HepG2 (cell line): ENCODE measurements at regions not wholly inside any gene's neighbourhood (a gene's known extent, or its start where the extent isn't known, plus 50 kb on each side); places are given as distances from the start of the nearest gene placed in this dataset.

Experiments used
- ATAC-seq: fragments of 200-7000 bp; cut with Tn5 transposase; 3 replicates; pipeline ENCODE4 v1.9.1; 2020; ENCODE audit warnings: mild to moderate bottlenecking, moderate library complexity
- BruUV-seq: library from RNA; stranded (reverse); fragments of 400-500 nt; replicated peaks from 2 replicates; lab custom pipeline; 2021; lab: Mats Ljungman, UMichigan
- CTCF ChIA-PET: fragments of 300-600 bp; formaldehyde crosslinking; extraction: SDS; loops from one replicate; lab custom pipeline; 2021; ENCODE audit warnings: low total read pairs, inconsistent platforms, low intra/inter-chr PET ratio; lab: Yijun Ruan, JAX
- POLR2A ChIA-PET: fragments of 350-600 bp; sonication (Branson Sonifier 250); formaldehyde crosslinking; loops from one replicate; lab custom pipeline; 2020; ENCODE audit warnings: antibody characterized with exemption, inconsistent platforms; lab: Yijun Ruan, JAX
- DNase-seq: peaks from one replicate; pipeline ENCODE4 v3.0.0-alpha.2; 2015; ENCODE audit warnings: low spot score
- FAIRE-seq: peaks from 3 replicates; lab custom pipeline; 2011; peaks lifted over from hg19 to GRCh38; lab: Jason Lieb, UNC
- H2AFZ ChIP-seq: one replicate; pipeline ENCODE4 v1.6.1; 2011; ENCODE audit warnings: low read length, inconsistent platforms
- H3K27ac ChIP-seq: fragments of 300-600 bp; 3 replicates; pipeline ENCODE4 v1.8.0; 2011; ENCODE audit warnings: mixed run types, mild to moderate bottlenecking, mixed read lengths, low read length, inconsistent platforms; ENCODE audit not compliant: insufficient read depth; ENCODE audit errors: extremely low read length
- H3K27me3 ChIP-seq, 2 experiments: fragments of 200-600 bp in 1 of 2; 2 replicates in 1 of 2; 3 replicates in 1 of 2; pipeline versions ENCODE4 v1.6.0 to v1.8.0; 2011; ENCODE audit warnings: low read length in 2 of 2, mild to moderate bottlenecking in 2 of 2, moderate library complexity in 2 of 2, inconsistent platforms in 1 of 2; ENCODE audit not compliant: insufficient read depth in 2 of 2, control insufficient read depth in 1 of 2
- H3K36me3 ChIP-seq, 2 experiments: fragments of 200-600 bp in 1 of 2; replicated peaks in 1 of 2; 2 replicates in 1 of 2; 3 replicates in 1 of 2; pipeline versions ENCODE4 v1.5.1 to v1.8.0; 2011; ENCODE audit warnings: low read length in 2 of 2, inconsistent platforms in 1 of 2; ENCODE audit not compliant: insufficient read depth in 2 of 2, control insufficient read depth in 1 of 2
- H3K4me1 ChIP-seq: 2 replicates; pipeline ENCODE4 v1.5.1; 2012; ENCODE audit warnings: low read length, inconsistent platforms; ENCODE audit not compliant: insufficient read depth
- H3K4me2 ChIP-seq: 2 replicates; pipeline ENCODE4 v1.6.0; 2011; ENCODE audit warnings: low read depth, low read length, inconsistent platforms
- H3K4me3 ChIP-seq, 3 experiments: fragments of 200-600 bp in 1 of 3; sonication (generic), shearing (Covaris generic) in 1 of 3; replicated peaks in 1 of 3; 2 replicates each; pipeline ENCODE4 v1.5.1; 2011 to 2016; ENCODE audit warnings: low read length in 3 of 3, inconsistent platforms in 2 of 3, low read depth in 2 of 3, mild to moderate bottlenecking in 2 of 3, control low read depth in 1 of 3, mixed read lengths in 1 of 3; ENCODE audit not compliant: insufficient read depth in 1 of 3
- H3K79me2 ChIP-seq: one replicate; pipeline ENCODE4 v1.6.1; 2011; ENCODE audit warnings: low read length, inconsistent platforms; ENCODE audit not compliant: insufficient read depth
- H3K9ac ChIP-seq: 2 replicates; pipeline ENCODE4 v1.6.0; 2011; ENCODE audit warnings: mild to moderate bottlenecking, low read depth, low read length, inconsistent platforms; ENCODE audit not compliant: insufficient read depth
- H3K9me3 ChIP-seq: 2 replicates; pipeline ENCODE4 v1.5.1; 2012; ENCODE audit warnings: mild to moderate bottlenecking, low read length
- H4K20me1 ChIP-seq: 2 replicates; pipeline ENCODE4 v1.6.0; 2011; ENCODE audit warnings: inconsistent platforms, mild to moderate bottlenecking, low read length, moderate library complexity; ENCODE audit not compliant: insufficient read depth
- GPN1 ChIP-seq: sonication (generic); formaldehyde crosslinking; IDR thresholded peaks from 2 replicates; pipeline ENCODE4 v1.5.1; 2020; ENCODE audit warnings: missing genetic modification reagents, borderline replicate concordance
- HNF4G ChIP-seq, 2 experiments: sonication (generic) in 1 of 2; formaldehyde crosslinking in 1 of 2; IDR thresholded peaks; 2 replicates each; pipeline versions ENCODE4 v1.4.0 to v1.6.1; 2011 to 2020; ENCODE audit warnings: borderline replicate concordance in 2 of 2, low read depth in 2 of 2, mild to moderate bottlenecking in 2 of 2, low read length in 1 of 2, missing genetic modification reagents in 1 of 2, moderate library complexity in 1 of 2
- MBD4 ChIP-seq: IDR thresholded peaks from 2 replicates; pipeline ENCODE4 v1.6.1; 2012; ENCODE audit warnings: low read length, inconsistent platforms, borderline replicate concordance
- NR3C1 ChIP-seq: sonication (generic); formaldehyde crosslinking; IDR thresholded peaks from 2 replicates; pipeline ENCODE4 v1.4.0; 2020; ENCODE audit warnings: missing genetic modification reagents
- PAWR ChIP-seq: sonication (generic); formaldehyde crosslinking; IDR thresholded peaks from 2 replicates; pipeline ENCODE4 v1.4.0; 2020; ENCODE audit warnings: missing genetic modification reagents, mild to moderate bottlenecking, borderline replicate concordance
- POLR2G ChIP-seq: fragments of 200-400 bp; formaldehyde crosslinking; IDR thresholded peaks from 2 replicates; pipeline ENCODE4 v1.6.1; 2018; ENCODE audit warnings: mild to moderate bottlenecking, low read depth, low read length, moderate library complexity
- ZBTB37 ChIP-seq: sonication (generic); formaldehyde crosslinking; IDR thresholded peaks from 2 replicates; pipeline ENCODE4 v1.4.0; 2020; ENCODE audit warnings: mild to moderate bottlenecking, missing genetic modification reagents
- ZBTB39 ChIP-seq: sonication (generic); formaldehyde crosslinking; IDR thresholded peaks from 2 replicates; pipeline ENCODE4 v1.5.0; 2020; ENCODE audit warnings: missing genetic modification reagents
- ZNF367 ChIP-seq: sonication (generic); formaldehyde crosslinking; IDR thresholded peaks from 2 replicates; pipeline ENCODE4 v1.4.0; 2020; ENCODE audit warnings: missing genetic modification reagents, borderline replicate concordance
- ZNF619 ChIP-seq: sonication (generic); formaldehyde crosslinking; IDR thresholded peaks from 2 replicates; pipeline ENCODE4 v1.4.0; 2020; ENCODE audit warnings: mild to moderate bottlenecking, missing genetic modification reagents
- ZNF788 ChIP-seq: sonication (generic); formaldehyde crosslinking; IDR thresholded peaks from 2 replicates; pipeline ENCODE4 v1.5.0; 2020; ENCODE audit warnings: mild to moderate bottlenecking, missing genetic modification reagents, borderline replicate concordance
- WGBS: methylation state at CpG from one replicate; pipeline ENCODE4 v1.1.6; 2017; ENCODE audit warnings: low lambda C conversion rate; 5-methylcytosine and 5-hydroxymethylcytosine counted together
- in situ Hi-C: cut with HindIII; loops from 2 replicates; pipeline ENCODE4 v1.10.0; 2017; ENCODE audit warnings: low pct_unique_long_range_greater_than_20kb; ENCODE audit not compliant: extremely low pct_ligation_motif_present
- intact Hi-C: fragments of 100-400 bp; cut with micrococcal nuclease; formaldehyde crosslinking; loops from one replicate; pipeline ENCODE4 v1.10.0; 2022; ENCODE audit not compliant: unreplicated experiment

GRCh38 chr9:2919347-2919746, 75.5 kb upstream of the PUM3 start:
- in situ Hi-C loops (no loop called here), intact Hi-C loops (no loop called here)
- Histone ChIP-seq H3K27ac (no peak overlapping the region), H3K9me3 (no peaks in the 10 kb centered on the region), H3K79me2 (no peaks in the 10 kb centered on the region), H3K27me3 (no peaks in the 10 kb centered on the region), H3K4me3 (no peak overlapping the region), H3K4me2 (no peak overlapping the region), H2AFZ (no peak overlapping the region), H3K4me1 (no peaks in the 10 kb centered on the region), H3K9ac (no peak overlapping the region), H4K20me1 (no peaks in the 10 kb centered on the region), H3K36me3 (no peaks in the 10 kb centered on the region)
- DNase-seq (no peak), FAIRE-seq (no peak), ATAC-seq (no peak)
- BruUV-seq, result no TSS peak
- ChIA-PET CTCF (no interaction called here), POLR2A (no interaction called here)
- WGBS, result 5% methylated on average over 2 of the region's 2 CpGs
- no peak for TF ChIP-seq POLR2G
- TF ChIP-seq ZNF619 (CRISPR knock-in tag), result no peak
- TF ChIP-seq ZNF367 (CRISPR knock-in tag), result no peak
- TF ChIP-seq NR3C1 (CRISPR knock-in tag), result no peak
- TF ChIP-seq ZBTB39, result no peak
- no peak for TF ChIP-seq ZNF788 (CRISPR knock-in tag)
- TF ChIP-seq MBD4, result no peak
- no peak for TF ChIP-seq ZBTB37
- no peak for TF ChIP-seq HNF4G (IDR thresholded peaks at IDR 0.05; ENCODE audit: borderline replicate concordance, low read depth, low read length)
- no peak for TF ChIP-seq HNF4G (CRISPR knock-in tag; IDR thresholded peaks at IDR 0.05; ENCODE audit: borderline replicate concordance, low read depth)
- TF ChIP-seq GPN1 (CRISPR knock-in tag), result no peak
- no peak for TF ChIP-seq PAWR (CRISPR knock-in tag)
